ENCODE measurements at regions not wholly inside any gene's neighbourhood (a gene's known extent, or its start where the extent isn't known, plus 50 kb on each side); places are given as distances from the start of the nearest gene placed in this dataset.

DNA sequence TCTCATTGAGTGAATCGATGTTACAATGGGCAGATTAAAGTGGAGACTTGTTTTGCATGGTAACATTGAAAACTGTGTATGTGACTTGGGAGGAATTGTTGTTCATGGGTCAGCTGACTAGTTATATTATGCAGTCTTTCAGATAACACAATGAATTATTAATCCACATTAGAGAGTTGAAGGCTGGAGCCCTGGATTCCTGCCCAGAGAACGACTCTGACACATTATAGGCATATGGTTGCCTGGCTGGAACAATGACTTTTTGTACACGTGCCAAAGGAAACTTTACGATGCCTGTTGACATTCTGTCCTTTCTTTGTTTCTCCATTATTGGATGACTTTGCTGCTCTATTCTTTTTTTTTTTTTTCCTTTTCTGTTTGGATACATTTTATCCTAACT, 52.3 kb upstream of the TMEM229A start:
- TF ChIP-seq, protein P1, sequence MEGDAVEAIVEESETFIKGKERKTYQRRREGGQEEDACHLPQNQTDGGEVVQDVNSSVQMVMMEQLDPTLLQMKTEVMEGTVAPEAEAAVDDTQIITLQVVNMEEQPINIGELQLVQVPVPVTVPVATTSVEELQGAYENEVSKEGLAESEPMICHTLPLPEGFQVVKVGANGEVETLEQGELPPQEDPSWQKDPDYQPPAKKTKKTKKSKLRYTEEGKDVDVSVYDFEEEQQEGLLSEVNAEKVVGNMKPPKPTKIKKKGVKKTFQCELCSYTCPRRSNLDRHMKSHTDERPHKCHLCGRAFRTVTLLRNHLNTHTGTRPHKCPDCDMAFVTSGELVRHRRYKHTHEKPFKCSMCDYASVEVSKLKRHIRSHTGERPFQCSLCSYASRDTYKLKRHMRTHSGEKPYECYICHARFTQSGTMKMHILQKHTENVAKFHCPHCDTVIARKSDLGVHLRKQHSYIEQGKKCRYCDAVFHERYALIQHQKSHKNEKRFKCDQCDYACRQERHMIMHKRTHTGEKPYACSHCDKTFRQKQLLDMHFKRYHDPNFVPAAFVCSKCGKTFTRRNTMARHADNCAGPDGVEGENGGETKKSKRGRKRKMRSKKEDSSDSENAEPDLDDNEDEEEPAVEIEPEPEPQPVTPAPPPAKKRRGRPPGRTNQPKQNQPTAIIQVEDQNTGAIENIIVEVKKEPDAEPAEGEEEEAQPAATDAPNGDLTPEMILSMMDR (IDR thresholded peaks at IDR 0.05), result no peak
- TF ChIP-seq POLR2A (IDR thresholded peaks at IDR 0.05), result no peak
